ENCODE measurements at regions not wholly inside any gene's neighbourhood (a gene's known extent, or its start where the extent isn't known, plus 50 kb on each side); places are given as distances from the start of the nearest gene placed in this dataset.

DNA sequence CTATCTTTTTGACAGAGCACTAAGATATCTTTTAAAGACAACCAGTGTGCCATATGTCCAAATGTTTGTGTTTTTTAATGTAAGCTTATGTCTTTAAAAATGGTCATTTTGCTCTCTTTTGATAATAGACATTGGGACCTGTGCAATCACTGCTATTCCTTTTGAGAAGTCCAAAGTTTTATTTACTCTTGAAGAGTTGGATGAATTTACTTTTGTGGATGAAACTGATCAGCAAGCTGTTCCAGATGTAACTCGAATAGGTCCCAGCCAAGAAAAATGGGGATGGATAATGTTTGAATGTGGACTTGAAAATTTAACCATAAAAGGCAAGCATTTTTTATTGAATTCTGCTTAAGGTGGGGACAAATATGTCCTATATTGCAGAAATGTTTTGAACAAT is 97.2 kb downstream of the BLTP1 start:
- ATAC-seq: no peak
- TF ChIP-seq POLR2A (IDR thresholded peaks at IDR 0.05): no peak
- TF ChIP-seq, protein P1, sequence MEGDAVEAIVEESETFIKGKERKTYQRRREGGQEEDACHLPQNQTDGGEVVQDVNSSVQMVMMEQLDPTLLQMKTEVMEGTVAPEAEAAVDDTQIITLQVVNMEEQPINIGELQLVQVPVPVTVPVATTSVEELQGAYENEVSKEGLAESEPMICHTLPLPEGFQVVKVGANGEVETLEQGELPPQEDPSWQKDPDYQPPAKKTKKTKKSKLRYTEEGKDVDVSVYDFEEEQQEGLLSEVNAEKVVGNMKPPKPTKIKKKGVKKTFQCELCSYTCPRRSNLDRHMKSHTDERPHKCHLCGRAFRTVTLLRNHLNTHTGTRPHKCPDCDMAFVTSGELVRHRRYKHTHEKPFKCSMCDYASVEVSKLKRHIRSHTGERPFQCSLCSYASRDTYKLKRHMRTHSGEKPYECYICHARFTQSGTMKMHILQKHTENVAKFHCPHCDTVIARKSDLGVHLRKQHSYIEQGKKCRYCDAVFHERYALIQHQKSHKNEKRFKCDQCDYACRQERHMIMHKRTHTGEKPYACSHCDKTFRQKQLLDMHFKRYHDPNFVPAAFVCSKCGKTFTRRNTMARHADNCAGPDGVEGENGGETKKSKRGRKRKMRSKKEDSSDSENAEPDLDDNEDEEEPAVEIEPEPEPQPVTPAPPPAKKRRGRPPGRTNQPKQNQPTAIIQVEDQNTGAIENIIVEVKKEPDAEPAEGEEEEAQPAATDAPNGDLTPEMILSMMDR (IDR thresholded peaks at IDR 0.05): no peak
- H3K27ac ChIP-seq: no peak overlapping the region
- H3K27me3 ChIP-seq: no peaks in the 10 kb centered on the region
- 50 to 52% methylated on average over 1 of the region's 1 CpG for WGBS, 2 donors
- H3K36me3 ChIP-seq (replicated peaks in 1 of 2; ENCODE audit: insufficient read depth in 1 of 2, low read depth in 2 of 2): peaks cover 0 to 26% of the 10 kb centered on the region in 2 donors
- no peak overlapping the region for H3K4me3 ChIP-seq
- intact Hi-C loops (cut with DNase I): no loop called here
- no peaks in the 10 kb centered on the region for H3K4me1 ChIP-seq
- no peak for DNase-seq
- H3K9me3 ChIP-seq: no peaks in the 10 kb centered on the region

DNA sequence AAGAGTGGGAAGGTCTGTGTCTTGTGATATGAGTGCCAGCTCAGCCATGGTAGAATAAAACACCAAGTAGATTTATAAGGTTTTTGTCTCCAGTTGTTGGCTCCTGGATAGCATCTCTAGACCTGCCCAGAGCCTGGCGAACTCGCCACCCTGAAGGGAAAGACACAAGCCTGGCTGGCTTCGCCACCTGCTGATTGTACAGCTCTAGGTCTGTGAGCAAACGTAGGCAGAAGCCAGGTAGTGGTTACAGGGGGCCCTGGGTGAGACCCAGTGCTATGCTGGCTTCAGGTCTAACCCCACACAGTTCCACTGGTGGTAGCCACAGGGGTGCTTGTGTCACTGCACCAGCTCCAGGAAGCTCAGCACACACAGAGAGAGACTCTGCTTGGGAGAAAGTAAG is 100.5 kb downstream of the BLTP1 start:
- TF ChIP-seq, protein P1 (IDR thresholded peaks at IDR 0.05): no peak
- TF ChIP-seq POLR2A (IDR thresholded peaks at IDR 0.05): no peak
- DNase-seq (no peak), ATAC-seq (no peak)
- 98 to 100% methylated on average over 4 of the region's 4 CpGs for WGBS, 2 donors
- intact Hi-C loops (cut with DNase I): no loop called here
- H3K9me3 ChIP-seq: no peaks in the 10 kb centered on the region
- no peak overlapping the region for H3K4me3 ChIP-seq
- no peaks in the 10 kb centered on the region for H3K4me1 ChIP-seq
- H3K27ac ChIP-seq: no peak overlapping the region
- H3K27me3 ChIP-seq: no peaks in the 10 kb centered on the region
- H3K36me3 ChIP-seq (replicated peaks in 1 of 2; ENCODE audit: insufficient read depth in 1 of 2, low read depth in 2 of 2): peaks cover 0 to 32% of the 10 kb centered on the region in 2 donors

DNA sequence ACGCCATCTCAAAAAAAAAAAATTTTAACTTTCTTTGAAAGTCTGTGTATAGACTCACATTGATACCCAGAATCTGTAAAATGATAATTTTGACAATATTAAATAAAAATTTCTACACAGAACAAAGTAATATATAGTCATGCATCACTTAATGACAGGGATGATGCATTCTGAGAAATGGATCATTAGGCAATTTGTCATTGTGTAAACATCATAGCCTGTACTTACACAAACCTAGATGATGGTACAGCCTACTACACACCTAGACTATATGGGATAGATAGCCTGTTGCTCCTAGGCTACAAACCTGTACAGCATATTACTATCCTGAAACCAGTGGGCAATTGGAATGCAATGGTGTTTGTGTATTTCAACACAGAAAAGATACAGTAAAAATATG is 107.7 kb downstream of the BLTP1 start:
- H3K4me3 ChIP-seq: no peak overlapping the region
- no peak overlapping the region for H3K27ac ChIP-seq
- TF ChIP-seq, protein P1 (IDR thresholded peaks at IDR 0.05): no peak
- TF ChIP-seq POLR2A (IDR thresholded peaks at IDR 0.05): no peak
- H3K9me3 ChIP-seq: no peaks in the 10 kb centered on the region
- no peaks in the 10 kb centered on the region for H3K27me3 ChIP-seq
- H3K4me1 ChIP-seq: no peaks in the 10 kb centered on the region
- DNase-seq (no peak), ATAC-seq (no peak)
- peaks cover 0 to 28% of the 10 kb centered on the region in 2 donors for H3K36me3 ChIP-seq (replicated peaks in 1 of 2; ENCODE audit: insufficient read depth in 1 of 2, low read depth in 2 of 2)
- intact Hi-C loops (cut with DNase I): no loop called here
- 100% methylated on average over 1 of the region's 1 CpG for WGBS, 2 donors

DNA sequence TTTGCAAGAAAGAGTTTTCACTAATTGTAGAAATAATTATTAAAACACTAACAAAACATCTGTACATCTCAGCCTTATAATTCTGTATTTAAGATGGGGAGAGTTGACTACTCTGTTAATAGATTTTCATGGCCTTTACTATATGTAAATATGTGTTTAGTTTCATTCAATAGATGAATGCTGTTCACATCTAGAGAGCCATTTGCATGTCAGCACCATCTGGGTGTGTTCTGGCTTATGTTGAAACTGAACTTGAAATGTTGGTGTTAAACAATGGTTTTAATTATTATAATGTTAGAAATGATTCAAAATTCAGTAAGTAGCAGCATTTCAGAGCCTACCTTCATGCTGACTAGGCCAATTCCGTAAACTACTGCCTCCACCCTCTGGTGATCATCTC is 102.5 kb upstream of the ADAD1 start:
- no peaks in the 10 kb centered on the region for H3K4me1 ChIP-seq
- no peak for TF ChIP-seq POLR2A (IDR thresholded peaks at IDR 0.05)
- TF ChIP-seq, protein P1 (IDR thresholded peaks at IDR 0.05): no peak
- no peaks in the 10 kb centered on the region for H3K9me3 ChIP-seq
- WGBS, 2 donors: 100% methylated on average over 1 of the region's 1 CpG
- no peak overlapping the region for H3K27ac ChIP-seq
- H3K4me3 ChIP-seq: no peak overlapping the region
- peaks cover 5 to 6% of the 10 kb centered on the region in 2 donors for H3K36me3 ChIP-seq (replicated peaks in 1 of 2; ENCODE audit: insufficient read depth in 1 of 2, low read depth in 2 of 2)
- DNase-seq: no peak
- no peaks in the 10 kb centered on the region for H3K27me3 ChIP-seq
- ATAC-seq: no peak
- intact Hi-C loops (cut with DNase I): no loop called here

DNA sequence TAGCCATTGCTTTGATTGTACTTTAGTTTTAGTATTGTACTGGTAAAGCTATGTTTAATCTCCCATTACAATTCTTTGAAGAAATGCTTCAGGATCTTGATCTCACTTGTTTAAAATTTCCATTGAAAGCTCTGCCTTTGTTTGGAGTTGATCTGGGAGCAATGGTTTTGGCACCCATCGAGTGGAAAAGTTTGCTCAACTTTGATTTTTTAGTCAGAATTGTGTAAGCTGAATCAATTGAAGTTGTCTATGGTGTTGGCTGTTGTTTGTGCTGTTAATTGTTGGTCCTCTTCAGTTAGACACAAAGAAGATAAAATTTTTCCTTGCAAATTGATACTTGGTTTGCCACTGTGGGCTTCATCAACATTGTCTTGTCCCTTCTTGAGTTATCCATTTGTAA is 99.8 kb upstream of the ADAD1 start:
- no peaks in the 10 kb centered on the region for H3K4me1 ChIP-seq
- TF ChIP-seq POLR2A (IDR thresholded peaks at IDR 0.05): no peak
- TF ChIP-seq, protein P1 (IDR thresholded peaks at IDR 0.05): no peak
- 62 to 67% methylated on average over 1 of the region's 1 CpG for WGBS, 2 donors
- no peaks in the 10 kb centered on the region for H3K9me3 ChIP-seq
- no peak for ATAC-seq
- no peaks in the 10 kb centered on the region for H3K27me3 ChIP-seq
- H3K27ac ChIP-seq: no peak overlapping the region
- no peak overlapping the region for H3K4me3 ChIP-seq
- H3K36me3 ChIP-seq (replicated peaks in 1 of 2; ENCODE audit: insufficient read depth in 1 of 2, low read depth in 2 of 2): peaks cover 2 to 5% of the 10 kb centered on the region in 2 donors
- intact Hi-C loops (cut with DNase I): no loop called here
- DNase-seq: no peak

All from body of pancreas (tissue), 4 donors.